PC-3 (cell line): ENCODE measurements at regions not wholly inside any gene's neighbourhood (a gene's known extent, or its start where the extent isn't known, plus 50 kb on each side); places are given as distances from the start of the nearest gene placed in this dataset.
"Not testable (repeated sequence)": the region's sequence is repeated elsewhere in the genome, so short reads cannot be mapped to it uniquely, and the experiment has no call there.

Experiments used
- EZH2 ChIP-seq: fragments of 300-600 bp; sonication (generic); IDR thresholded peaks from one replicate; pipeline ENCODE4 v1.6.1; 2017; ENCODE audit warnings: antibody characterized with exemption, mild to moderate bottlenecking, low read length; ENCODE audit not compliant: unreplicated experiment
- EZH2phosphoT487 ChIP-seq: fragments of 300-600 bp; sonication (generic); IDR thresholded peaks from 2 replicates; pipeline ENCODE4 v1.6.1; 2018; ENCODE audit warnings: mild to moderate bottlenecking, antibody characterized with exemption, low read length, borderline replicate concordance
- TF ChIP-seq, protein P1 (sequence below): fragments of 300-600 bp; sonication (generic); conservative IDR thresholded peaks from 2 replicates; pipeline ENCODE4 v1.5.1; 2017; ENCODE audit warnings: antibody characterized with exemption, low read depth, mild to moderate bottlenecking, low read length

DNA sequence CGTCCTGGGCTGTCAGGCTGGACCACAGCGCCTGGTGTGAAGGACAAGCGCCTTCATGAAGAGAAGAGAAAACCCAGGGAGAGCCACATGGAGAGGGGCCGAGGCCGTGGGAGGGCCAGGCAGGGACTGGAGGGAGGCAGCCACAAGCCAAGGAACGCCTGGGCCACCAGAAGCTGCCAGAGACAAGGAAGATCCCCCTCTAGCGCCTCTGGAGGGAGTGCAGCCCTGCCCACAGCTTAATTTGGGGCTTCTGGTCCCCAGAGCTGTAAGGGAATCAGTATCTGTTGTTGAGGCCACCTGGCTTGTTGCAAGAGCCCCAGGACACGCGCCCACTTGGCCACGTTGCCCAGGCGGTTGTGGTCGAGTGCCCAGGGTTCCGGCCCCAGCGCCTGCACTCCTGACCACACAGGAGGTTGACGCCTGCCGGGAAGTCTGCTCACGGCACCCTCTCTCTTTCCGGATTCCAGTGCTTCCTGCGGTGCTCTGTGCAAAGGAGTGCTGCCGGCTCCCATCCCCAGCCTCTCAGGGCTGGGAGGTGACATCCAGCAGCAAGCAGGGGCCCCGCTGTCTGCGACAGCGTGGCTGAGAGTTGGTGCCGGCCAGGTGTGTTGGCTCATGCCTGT, 4431.0 kb upstream of the TPTE start:
- TF ChIP-seq, protein P1, sequence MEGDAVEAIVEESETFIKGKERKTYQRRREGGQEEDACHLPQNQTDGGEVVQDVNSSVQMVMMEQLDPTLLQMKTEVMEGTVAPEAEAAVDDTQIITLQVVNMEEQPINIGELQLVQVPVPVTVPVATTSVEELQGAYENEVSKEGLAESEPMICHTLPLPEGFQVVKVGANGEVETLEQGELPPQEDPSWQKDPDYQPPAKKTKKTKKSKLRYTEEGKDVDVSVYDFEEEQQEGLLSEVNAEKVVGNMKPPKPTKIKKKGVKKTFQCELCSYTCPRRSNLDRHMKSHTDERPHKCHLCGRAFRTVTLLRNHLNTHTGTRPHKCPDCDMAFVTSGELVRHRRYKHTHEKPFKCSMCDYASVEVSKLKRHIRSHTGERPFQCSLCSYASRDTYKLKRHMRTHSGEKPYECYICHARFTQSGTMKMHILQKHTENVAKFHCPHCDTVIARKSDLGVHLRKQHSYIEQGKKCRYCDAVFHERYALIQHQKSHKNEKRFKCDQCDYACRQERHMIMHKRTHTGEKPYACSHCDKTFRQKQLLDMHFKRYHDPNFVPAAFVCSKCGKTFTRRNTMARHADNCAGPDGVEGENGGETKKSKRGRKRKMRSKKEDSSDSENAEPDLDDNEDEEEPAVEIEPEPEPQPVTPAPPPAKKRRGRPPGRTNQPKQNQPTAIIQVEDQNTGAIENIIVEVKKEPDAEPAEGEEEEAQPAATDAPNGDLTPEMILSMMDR = not testable (repeated sequence)
- TF ChIP-seq EZH2, EZH2phosphoT487: not testable (repeated sequence)
